Esophagus squamous epithelium (tissue), 5 donors: ENCODE measurements at regions not wholly inside any gene's neighbourhood (a gene's known extent, or its start where the extent isn't known, plus 50 kb on each side); places are given as distances from the start of the nearest gene placed in this dataset.
"Not testable (repeated sequence)": the region's sequence is repeated elsewhere in the genome, so short reads cannot be mapped to it uniquely, and the experiment has no call there.

Experiments used
- DNase-seq: peaks from one replicate; lab custom pipeline; 2025; lab: John Stamatoyannopoulos, UW
- H3K27ac ChIP-seq, 4 donors: fragments of 200-600 bp; sonication (generic); one replicate each; pipeline ENCODE4 v1.5.1; 2016 to 2019; ENCODE audit warnings: mild to moderate bottlenecking in 1 of 4
- H3K27me3 ChIP-seq, 4 donors: fragments of 200-600 bp; sonication (generic); 1 replicate in 3 of 4; 2 replicates in 1 of 4; pipeline versions ENCODE4 v1.5.1 to v1.6.0; 2017 to 2021; ENCODE audit warnings: antibody characterized with exemption in 1 of 4
- H3K36me3 ChIP-seq, 3 donors: fragments of 200-600 bp; sonication (generic); one replicate each; pipeline ENCODE4 v1.5.1; 2016 to 2019
- H3K4me1 ChIP-seq, 3 donors: fragments of 200-600 bp; sonication (generic); one replicate each; pipeline ENCODE4 v1.5.1; 2017 to 2019
- H3K4me3 ChIP-seq, 4 donors: fragments of 200-600 bp; sonication (generic); 1 replicate in 3 of 4; 2 replicates in 1 of 4; pipeline ENCODE4 v1.5.1; 2016 to 2019; ENCODE audit warnings: mild to moderate bottlenecking in 2 of 4, moderate library complexity in 1 of 4
- H3K9me3 ChIP-seq, 3 donors: fragments of 200-600 bp; sonication (generic); one replicate each; pipeline ENCODE4 v1.5.1; 2016 to 2019
- CTCF ChIP-seq, 6 experiments: fragments of 450-650 bp in 4 of 6; fragments of 200-600 bp in 2 of 6; sonication (generic) in 2 of 6; IDR thresholded peaks; one replicate each; pipeline ENCODE4 v1.5.1; 2016 to 2019; ENCODE audit warnings: antibody characterized with exemption in 6 of 6, mild to moderate bottlenecking in 4 of 6, moderate library complexity in 4 of 6
- POLR2A ChIP-seq, 4 donors: fragments of 450-650 bp; IDR thresholded peaks; one replicate each; pipeline ENCODE4 v1.6.1; 2017; ENCODE audit warnings: antibody characterized with exemption in 4 of 4, mild to moderate bottlenecking in 4 of 4, moderate library complexity in 3 of 4
- WGBS, 2 donors: methylation state at CpG; one replicate each; pipeline ENCODE4 v1.1.5; 2018; 5-methylcytosine and 5-hydroxymethylcytosine counted together
- intact Hi-C: fragments of 100-400 bp; cut with DNase I; formaldehyde crosslinking; loops from one replicate; pipeline ENCODE4 v1.15.0; 2022
- donor health status: DM: yes; HTN: yes; CAD: no.

- Histone ChIP-seq H3K27me3 (no peaks in the 10 kb centered on the region), H3K36me3 (no peaks in the 10 kb centered on the region), H3K4me1 (no peaks in the 10 kb centered on the region), H3K4me3 (no peak overlapping the region), H3K27ac (no peak overlapping the region), H3K9me3 (no peaks in the 10 kb centered on the region)
- no peak for TF ChIP-seq CTCF (IDR thresholded peaks at IDR 0.05)
- no peak for TF ChIP-seq POLR2A (IDR thresholded peaks at IDR 0.05)
- no peak for DNase-seq
- intact Hi-C loops: no loop called here
Measured at GRCh38 chrX:3493605-3494004, 147.2 kb upstream of the MXRA5 start.

- Histone ChIP-seq H3K9me3 (no peaks in the 10 kb centered on the region), H3K4me1 (no peaks in the 10 kb centered on the region), H3K27ac (no peak overlapping the region), H3K4me3 (no peak overlapping the region), H3K27me3 (no peaks in the 10 kb centered on the region), H3K36me3 (no peaks in the 10 kb centered on the region)
- 79 to 92% methylated on average over 3 to 6 of the region's 8 CpGs for WGBS, 2 donors
- TF ChIP-seq CTCF (IDR thresholded peaks at IDR 0.05) (no peak), POLR2A (IDR thresholded peaks at IDR 0.05) (no peak)
- intact Hi-C loops: no loop called here
- DNase-seq: no peak
Measured at GRCh38 chrX:3485727-3486126, 139.3 kb upstream of the MXRA5 start.

- 64 to 66% methylated on average over 4 of the region's 4 CpGs for WGBS, 2 donors
- Histone ChIP-seq H3K27me3 (no peaks in the 10 kb centered on the region), H3K36me3 (no peaks in the 10 kb centered on the region), H3K27ac (no peak overlapping the region), H3K4me1 (no peaks in the 10 kb centered on the region), H3K4me3 (no peak overlapping the region), H3K9me3 (no peaks in the 10 kb centered on the region)
- TF ChIP-seq CTCF (IDR thresholded peaks at IDR 0.05): no peak
- no peak for TF ChIP-seq POLR2A (IDR thresholded peaks at IDR 0.05)
- intact Hi-C loops: no loop called here
- no peak for DNase-seq
Measured at GRCh38 chrX:3479026-3479425, 132.6 kb upstream of the MXRA5 start.

- Histone ChIP-seq H3K27me3 (no peaks in the 10 kb centered on the region), H3K36me3 (no peaks in the 10 kb centered on the region), H3K9me3 (no peaks in the 10 kb centered on the region), H3K4me1 (no peaks in the 10 kb centered on the region), H3K4me3 (no peak overlapping the region), H3K27ac (no peak overlapping the region)
- TF ChIP-seq POLR2A (IDR thresholded peaks at IDR 0.05) (no peak), CTCF (IDR thresholded peaks at IDR 0.05) (no peak)
- WGBS, 2 donors: 67 to 80% methylated on average over 4 of the region's 4 CpGs
- DNase-seq: no peak
- intact Hi-C loops: no loop called here
Measured at GRCh38 chrX:3476973-3477372, 130.5 kb upstream of the MXRA5 start.

- H3K4me3 ChIP-seq, H3K27ac ChIP-seq, H3K36me3 ChIP-seq, H3K27me3 ChIP-seq, H3K4me1 ChIP-seq, DNase-seq, intact Hi-C loops, H3K9me3 ChIP-seq: not testable (repeated sequence)
- 72 to 100% methylated on average over 1 to 7 of the region's 7 CpGs for WGBS, 2 donors
Measured at GRCh38 chrX:3470211-3470679, 123.8 kb upstream of the MXRA5 start.

GRCh38 chrX:3468031-3468430 lies 121.6 kb upstream of the MXRA5 start:
- Histone ChIP-seq H3K4me1 (no peaks in the 10 kb centered on the region), H3K27ac (no peak overlapping the region), H3K9me3 (no peaks in the 10 kb centered on the region), H3K27me3 (no peaks in the 10 kb centered on the region), H3K36me3 (no peaks in the 10 kb centered on the region), H3K4me3 (no peak overlapping the region)
- TF ChIP-seq CTCF (IDR thresholded peaks at IDR 0.05) (no peak), POLR2A (IDR thresholded peaks at IDR 0.05) (no peak)
- WGBS, 2 donors: 88% methylated on average over 2 of the region's 2 CpGs; no CpG with 5 or more reads in 1 of the 2 donors
- DNase-seq: no peak
- intact Hi-C loops: no loop called here
